ENCODE measurements at regions not wholly inside any gene's neighbourhood (a gene's known extent, or its start where the extent isn't known, plus 50 kb on each side); places are given as distances from the start of the nearest gene placed in this dataset.

- TF ChIP-seq PATZ1 (tag by site-specific recombination; IDR thresholded peaks at IDR 0.05) (peak; percentile 41; the same call in 1 of the 2 replicates), ZNF518A (tag by site-specific recombination; conservative IDR thresholded peaks at IDR 0.05; ENCODE audit: low read depth) (no peak), ZNF157 (tag by site-specific recombination; IDR thresholded peaks at IDR 0.05) (no peak), ZXDB (tag by site-specific recombination; IDR thresholded peaks at IDR 0.05) (peak; percentile 76), SCRT1 (tag by site-specific recombination; IDR thresholded peaks at IDR 0.05; ENCODE audit: borderline replicate concordance) (no peak), KLF10 (tag by site-specific recombination; IDR thresholded peaks at IDR 0.05) (0 out of 2 replicates have a peak, but pooled peaks have one; percentile 29), ZNF837 (tag by site-specific recombination; IDR thresholded peaks at IDR 0.05) (no peak), REPIN1 (tag by site-specific recombination; IDR thresholded peaks at IDR 0.05; ENCODE audit: low read depth) (no peak), ZNF426 (tag by site-specific recombination; IDR thresholded peaks at IDR 0.05) (no peak), ZNF121 (tag by site-specific recombination; IDR thresholded peaks at IDR 0.05) (no peak; the same call in 1 of the 2 replicates), ZBTB7A (tag by site-specific recombination; IDR thresholded peaks at IDR 0.05; ENCODE audit: low read depth) (no peak), ZNF76 (tag by site-specific recombination; IDR thresholded peaks at IDR 0.05; ENCODE audit: borderline replicate concordance, low read depth) (no peak; the same call in 1 of the 2 replicates), ZNF530 (tag by site-specific recombination; IDR thresholded peaks at IDR 0.05; ENCODE audit: low read depth) (no peak), ZNF580 (tag by site-specific recombination; IDR thresholded peaks at IDR 0.05) (peak; percentile 70; the same call in 1 of the 2 replicates), YY1 (tag by site-specific recombination; IDR thresholded peaks at IDR 0.05) (no peak), SP2 (tag by site-specific recombination; IDR thresholded peaks at IDR 0.05) (no peak), CTCF (tag by site-specific recombination; IDR thresholded peaks at IDR 0.05) (no peak), ZNF626 (tag by site-specific recombination; IDR thresholded peaks at IDR 0.05) (0 out of 2 replicates have a peak, but pooled peaks have one; percentile 42), ZNF704 (tag by site-specific recombination; IDR thresholded peaks at IDR 0.05) (no peak), ZNF155 (tag by site-specific recombination; IDR thresholded peaks at IDR 0.05) (no peak), ZNF148 (tag by site-specific recombination; IDR thresholded peaks at IDR 0.05; ENCODE audit: borderline replicate concordance) (no peak), MZF1 (tag by site-specific recombination; IDR thresholded peaks at IDR 0.05; ENCODE audit: borderline replicate concordance) (no peak; the same call in 1 of the 2 replicates), MYNN (tag by site-specific recombination; IDR thresholded peaks at IDR 0.05; ENCODE audit: borderline replicate concordance) (no peak), ZFP3 (tag by site-specific recombination; IDR thresholded peaks at IDR 0.05; ENCODE audit: low read depth) (no peak), ZNF654 (tag by site-specific recombination; IDR thresholded peaks at IDR 0.05; ENCODE audit: low read depth) (no peak), ZNF677 (tag by site-specific recombination; IDR thresholded peaks at IDR 0.05) (no peak)
These were observed 120.1 kb upstream of the MED14 start (continued) for GRCh38 chrX:40855411-40855810.

All from HEK293 (cell line).